ENCODE measurements at regions not wholly inside any gene's neighbourhood (a gene's known extent, or its start where the extent isn't known, plus 50 kb on each side); places are given as distances from the start of the nearest gene placed in this dataset.

DNA sequence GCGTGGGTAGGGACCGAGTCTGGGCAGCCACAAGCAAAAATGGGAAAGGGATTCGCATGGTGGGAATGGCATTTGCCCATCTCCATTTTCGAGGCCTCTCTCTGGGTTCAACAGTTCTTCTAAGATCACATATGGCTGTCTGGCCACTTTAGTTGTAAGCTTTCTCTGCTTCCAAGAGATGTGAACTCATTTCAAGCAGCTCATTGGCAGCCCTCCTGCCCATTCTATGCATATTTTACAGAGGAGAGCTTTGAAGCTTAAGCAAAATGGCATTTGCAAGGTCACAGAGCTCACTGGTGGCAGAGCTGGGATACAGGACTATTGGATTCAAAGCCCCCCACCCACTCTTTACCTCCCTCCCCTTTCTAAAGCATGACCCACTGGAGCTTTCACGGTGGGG is 93.7 kb downstream of the HHIPL2 start:
- TF ChIP-seq, protein P1, sequence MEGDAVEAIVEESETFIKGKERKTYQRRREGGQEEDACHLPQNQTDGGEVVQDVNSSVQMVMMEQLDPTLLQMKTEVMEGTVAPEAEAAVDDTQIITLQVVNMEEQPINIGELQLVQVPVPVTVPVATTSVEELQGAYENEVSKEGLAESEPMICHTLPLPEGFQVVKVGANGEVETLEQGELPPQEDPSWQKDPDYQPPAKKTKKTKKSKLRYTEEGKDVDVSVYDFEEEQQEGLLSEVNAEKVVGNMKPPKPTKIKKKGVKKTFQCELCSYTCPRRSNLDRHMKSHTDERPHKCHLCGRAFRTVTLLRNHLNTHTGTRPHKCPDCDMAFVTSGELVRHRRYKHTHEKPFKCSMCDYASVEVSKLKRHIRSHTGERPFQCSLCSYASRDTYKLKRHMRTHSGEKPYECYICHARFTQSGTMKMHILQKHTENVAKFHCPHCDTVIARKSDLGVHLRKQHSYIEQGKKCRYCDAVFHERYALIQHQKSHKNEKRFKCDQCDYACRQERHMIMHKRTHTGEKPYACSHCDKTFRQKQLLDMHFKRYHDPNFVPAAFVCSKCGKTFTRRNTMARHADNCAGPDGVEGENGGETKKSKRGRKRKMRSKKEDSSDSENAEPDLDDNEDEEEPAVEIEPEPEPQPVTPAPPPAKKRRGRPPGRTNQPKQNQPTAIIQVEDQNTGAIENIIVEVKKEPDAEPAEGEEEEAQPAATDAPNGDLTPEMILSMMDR (IDR thresholded peaks at IDR 0.05; ENCODE audit: low read depth, low read length) = no peak
- TF ChIP-seq EZH2phosphoT487 (IDR thresholded peaks at IDR 0.05; ENCODE audit: low read depth) = no peak
- H3K4me1 ChIP-seq (ENCODE audit: low read length) = peaks cover 11% of the 10 kb centered on the region
- H3K9me3 ChIP-seq (ENCODE audit: insufficient read depth, low read length) = no peaks in the 10 kb centered on the region
- no peak overlapping the region for H2AFZ ChIP-seq (ENCODE audit: low read depth, low read length)
- H3K4me2 ChIP-seq (ENCODE audit: low read length) = no peak overlapping the region
- H3K27me3 ChIP-seq (ENCODE audit: low read depth, low read length) = peaks cover 19% of the 10 kb centered on the region
- no peaks in the 10 kb centered on the region for H4K20me1 ChIP-seq (ENCODE audit: insufficient read depth, low read length)
- H3K4me3 ChIP-seq (ENCODE audit: low read length) = no peak overlapping the region
- no peaks in the 10 kb centered on the region for H3K36me3 ChIP-seq (replicated peaks; ENCODE audit: low read depth, low read length)
- H3K79me2 ChIP-seq (ENCODE audit: low read length) = no peaks in the 10 kb centered on the region
- no peak overlapping the region for H3K9ac ChIP-seq (ENCODE audit: low read length)
- H3K27ac ChIP-seq (ENCODE audit: low read length) = no peak overlapping the region

DNA sequence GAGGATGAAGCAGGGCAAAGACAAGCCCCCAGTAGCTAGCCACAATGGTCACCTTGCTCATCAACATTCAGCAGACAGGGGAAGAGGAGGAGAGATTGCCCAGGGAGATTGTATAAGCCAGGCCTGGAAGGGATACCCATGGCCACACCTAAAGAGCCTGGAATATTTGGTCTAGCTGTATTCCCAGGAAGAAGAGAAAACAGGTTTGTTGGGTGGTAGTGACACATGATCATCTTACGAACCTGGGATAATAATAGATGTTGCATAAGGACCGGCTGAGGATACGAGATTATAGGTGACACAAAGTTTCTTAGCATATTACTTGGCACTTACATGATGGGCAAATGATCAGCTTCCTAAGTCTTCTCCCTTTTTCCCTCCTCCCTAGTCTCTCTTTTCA is 95.9 kb downstream of the HHIPL2 start:
- H3K9ac ChIP-seq (ENCODE audit: low read length) = no peak overlapping the region
- H3K27ac ChIP-seq (ENCODE audit: low read length) = no peak overlapping the region
- no peaks in the 10 kb centered on the region for H3K36me3 ChIP-seq (replicated peaks; ENCODE audit: low read depth, low read length)
- H3K4me3 ChIP-seq (ENCODE audit: low read length) = no peak overlapping the region
- H4K20me1 ChIP-seq (ENCODE audit: insufficient read depth, low read length) = no peaks in the 10 kb centered on the region
- H2AFZ ChIP-seq (ENCODE audit: low read depth, low read length) = no peak overlapping the region
- H3K4me1 ChIP-seq (ENCODE audit: low read length) = peaks cover 11% of the 10 kb centered on the region
- H3K27me3 ChIP-seq (ENCODE audit: low read depth, low read length) = peaks cover 19% of the 10 kb centered on the region
- no peaks in the 10 kb centered on the region for H3K79me2 ChIP-seq (ENCODE audit: low read length)
- no peak overlapping the region for H3K4me2 ChIP-seq (ENCODE audit: low read length)
- H3K9me3 ChIP-seq (ENCODE audit: insufficient read depth, low read length) = no peaks in the 10 kb centered on the region
- TF ChIP-seq, protein P1 (IDR thresholded peaks at IDR 0.05; ENCODE audit: low read depth, low read length) = no peak
- TF ChIP-seq EZH2phosphoT487 (IDR thresholded peaks at IDR 0.05; ENCODE audit: low read depth) = no peak

DNA sequence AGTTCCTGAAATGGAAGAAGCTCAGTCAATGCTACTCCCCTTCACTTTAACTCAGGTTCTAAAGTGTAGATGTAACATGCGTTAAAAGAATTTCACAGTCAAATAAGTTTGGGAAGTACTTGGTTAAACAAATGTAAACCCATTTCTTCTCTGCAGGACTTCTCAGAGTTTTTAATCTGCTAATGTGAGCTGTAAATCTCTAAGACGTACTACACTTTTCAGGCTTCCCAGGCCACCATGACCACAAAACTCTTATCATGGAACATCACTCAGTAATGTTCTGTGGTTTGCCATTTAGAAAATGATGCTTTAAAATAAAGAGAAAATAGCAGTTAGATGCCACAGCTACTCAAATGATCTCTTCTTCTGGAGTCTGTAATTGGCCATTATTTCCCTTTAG is 104.3 kb downstream of the HHIPL2 start:
- Histone ChIP-seq H4K20me1 (ENCODE audit: insufficient read depth, low read length) (no peaks in the 10 kb centered on the region), H3K27ac (ENCODE audit: low read length) (no peak overlapping the region), H3K4me3 (ENCODE audit: low read length) (no peak overlapping the region), H3K9me3 (ENCODE audit: insufficient read depth, low read length) (no peaks in the 10 kb centered on the region), H3K4me2 (ENCODE audit: low read length) (no peak overlapping the region), H3K36me3 (replicated peaks; ENCODE audit: low read depth, low read length) (no peaks in the 10 kb centered on the region), H2AFZ (ENCODE audit: low read depth, low read length) (no peak overlapping the region), H3K79me2 (ENCODE audit: low read length) (no peaks in the 10 kb centered on the region), H3K27me3 (ENCODE audit: low read depth, low read length) (peaks cover 20% of the 10 kb centered on the region; the same call in 1 of the 2 replicates), H3K4me1 (ENCODE audit: low read length) (no peaks in the 10 kb centered on the region), H3K9ac (ENCODE audit: low read length) (no peak overlapping the region)
- TF ChIP-seq, protein P1 (IDR thresholded peaks at IDR 0.05; ENCODE audit: low read depth, low read length) = no peak
- TF ChIP-seq EZH2phosphoT487 (IDR thresholded peaks at IDR 0.05; ENCODE audit: low read depth) = no peak

- no peaks in the 10 kb centered on the region for H3K36me3 ChIP-seq (replicated peaks; ENCODE audit: low read depth, low read length)
- TF ChIP-seq, protein P1 (IDR thresholded peaks at IDR 0.05; ENCODE audit: low read depth, low read length) = no peak
- TF ChIP-seq EZH2phosphoT487 (IDR thresholded peaks at IDR 0.05; ENCODE audit: low read depth) = no peak
- H3K79me2 ChIP-seq (ENCODE audit: low read length) = no peaks in the 10 kb centered on the region
These were observed 106.8 kb downstream of the HHIPL2 start for GRCh38 chr1:222441066-222441465.

More at GRCh38 chr1:222441066-222441465, 106.8 kb downstream of the HHIPL2 start:
- Histone ChIP-seq H3K9ac (ENCODE audit: low read length) (no peak overlapping the region), H2AFZ (ENCODE audit: low read depth, low read length) (no peak overlapping the region), H3K4me2 (ENCODE audit: low read length) (no peak overlapping the region), H3K27ac (ENCODE audit: low read length) (no peak overlapping the region), H3K27me3 (ENCODE audit: low read depth, low read length) (peaks cover 27% of the 10 kb centered on the region; the same call in 1 of the 2 replicates), H4K20me1 (ENCODE audit: insufficient read depth, low read length) (no peaks in the 10 kb centered on the region), H3K4me1 (ENCODE audit: low read length) (no peaks in the 10 kb centered on the region), H3K4me3 (ENCODE audit: low read length) (no peak overlapping the region), H3K9me3 (ENCODE audit: insufficient read depth, low read length) (no peaks in the 10 kb centered on the region)
